ENCODE measurements at regions not wholly inside any gene's neighbourhood (a gene's known extent, or its start where the extent isn't known, plus 50 kb on each side); places are given as distances from the start of the nearest gene placed in this dataset.

DNA sequence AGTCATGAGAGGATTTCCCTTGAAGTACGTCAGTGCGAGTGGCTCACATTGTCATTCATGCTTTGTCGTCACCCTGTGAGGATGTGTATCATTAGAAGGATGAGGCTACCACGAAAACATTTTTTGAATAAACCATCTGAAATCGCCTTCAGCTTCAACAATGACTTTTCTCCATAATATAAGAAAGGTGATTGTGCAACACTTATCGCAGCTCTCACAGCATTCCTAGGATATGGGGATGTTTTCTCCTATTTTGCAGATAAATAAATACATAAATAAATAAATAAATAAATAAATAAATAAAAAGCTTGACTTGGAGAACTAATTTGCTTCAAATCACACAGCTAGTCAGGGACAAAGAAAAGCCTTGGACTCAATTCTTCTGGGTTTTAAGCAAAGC, 326.5 kb downstream of the FOXA2 start:
- no peaks in the 10 kb centered on the region for H3K27me3 ChIP-seq (ENCODE audit: control insufficient read depth, insufficient read depth, low read length)
- TF ChIP-seq CTCF (IDR thresholded peaks at IDR 0.05; ENCODE audit: insufficient read depth, low read length, poor library complexity, severe bottlenecking) = no peak

GRCh38 chr20:22248051-22248667, 336.2 kb downstream of the FOXA2 start:
- peak; percentile 73 for TF ChIP-seq CTCF (IDR thresholded peaks at IDR 0.05; ENCODE audit: insufficient read depth, low read length, poor library complexity, severe bottlenecking)
- DNase-seq (ENCODE audit: low read depth) = no peak
- H3K27me3 ChIP-seq (ENCODE audit: control insufficient read depth, insufficient read depth, low read length) = no peaks in the 10 kb centered on the region

More for the DNA sequence above, 326.5 kb downstream of the FOXA2 start:
- H3K36me3 ChIP-seq (ENCODE audit: control insufficient read depth, insufficient read depth, low read length) = no peaks in the 10 kb centered on the region
- no peak overlapping the region for H3K4me3 ChIP-seq (ENCODE audit: low read depth, low read length)
- DNase-seq (ENCODE audit: low read depth) = no peak

GRCh38 chr20:22245139-22245538, 339.2 kb downstream of the FOXA2 start:
- no peak for TF ChIP-seq CTCF (IDR thresholded peaks at IDR 0.05; ENCODE audit: insufficient read depth, low read length, poor library complexity, severe bottlenecking)
- H3K36me3 ChIP-seq (ENCODE audit: control insufficient read depth, insufficient read depth, low read length) = no peaks in the 10 kb centered on the region
- no peak for DNase-seq (ENCODE audit: low read depth)

More at GRCh38 chr20:22248051-22248667, 336.2 kb downstream of the FOXA2 start:
- Histone ChIP-seq H3K4me3 (ENCODE audit: low read depth, low read length) (no peak overlapping the region), H3K36me3 (ENCODE audit: control insufficient read depth, insufficient read depth, low read length) (no peaks in the 10 kb centered on the region)

DNA sequence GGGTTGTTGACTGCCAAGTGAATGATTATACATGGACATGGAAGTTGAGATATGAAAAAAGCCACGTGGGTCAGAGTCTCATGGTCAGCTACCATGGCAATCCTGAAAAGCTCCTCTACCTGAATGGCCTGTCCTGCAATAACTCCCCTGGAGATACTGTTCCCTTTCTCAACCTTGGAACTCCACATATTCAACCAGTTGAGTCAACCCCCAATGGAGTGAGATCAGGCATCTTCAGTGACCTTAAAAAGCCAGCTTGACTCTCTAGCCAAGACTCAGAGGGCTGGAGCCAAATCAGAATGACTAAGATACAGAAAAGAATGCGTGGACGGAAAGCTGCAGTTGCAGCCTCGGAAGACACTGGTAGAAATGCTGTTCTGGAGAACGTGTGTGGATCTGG, 341.3 kb downstream of the FOXA2 start:
- no peaks in the 10 kb centered on the region for H3K36me3 ChIP-seq (ENCODE audit: control insufficient read depth, insufficient read depth, low read length)
- no peaks in the 10 kb centered on the region for H3K27me3 ChIP-seq (ENCODE audit: control insufficient read depth, insufficient read depth, low read length)
- TF ChIP-seq CTCF (IDR thresholded peaks at IDR 0.05; ENCODE audit: insufficient read depth, low read length, poor library complexity, severe bottlenecking) = no peak
- H3K4me3 ChIP-seq (ENCODE audit: low read depth, low read length) = no peak overlapping the region
- no peak for DNase-seq (ENCODE audit: low read depth)

More at GRCh38 chr20:22245139-22245538, 339.2 kb downstream of the FOXA2 start:
- Histone ChIP-seq H3K4me3 (ENCODE audit: low read depth, low read length) (no peak overlapping the region), H3K27me3 (ENCODE audit: control insufficient read depth, insufficient read depth, low read length) (no peaks in the 10 kb centered on the region)

- Histone ChIP-seq H3K36me3 (ENCODE audit: control insufficient read depth, insufficient read depth, low read length) (no peaks in the 10 kb centered on the region), H3K27me3 (ENCODE audit: control insufficient read depth, insufficient read depth, low read length) (no peaks in the 10 kb centered on the region), H3K4me3 (ENCODE audit: low read depth, low read length) (no peak overlapping the region)
- no peak for DNase-seq (ENCODE audit: low read depth)
- no peak for TF ChIP-seq CTCF (IDR thresholded peaks at IDR 0.05; ENCODE audit: insufficient read depth, low read length, poor library complexity, severe bottlenecking)
Observed at GRCh38 chr20:22241609-22242008, 342.8 kb downstream of the FOXA2 start.

- TF ChIP-seq CTCF (IDR thresholded peaks at IDR 0.05; ENCODE audit: insufficient read depth, low read length, poor library complexity, severe bottlenecking) = no peak
- Histone ChIP-seq H3K4me3 (ENCODE audit: low read depth, low read length) (no peak overlapping the region), H3K27me3 (ENCODE audit: control insufficient read depth, insufficient read depth, low read length) (no peaks in the 10 kb centered on the region), H3K36me3 (ENCODE audit: control insufficient read depth, insufficient read depth, low read length) (no peaks in the 10 kb centered on the region)
- DNase-seq (ENCODE audit: low read depth) = no peak
Observed at GRCh38 chr20:22232923-22233322, 351.4 kb downstream of the FOXA2 start.

Measured in kidney epithelial cell (primary cell).